Mesodermal cell (in vitro differentiated cells): ENCODE measurements at regions not wholly inside any gene's neighbourhood (a gene's known extent, or its start where the extent isn't known, plus 50 kb on each side); places are given as distances from the start of the nearest gene placed in this dataset.

ENCODE experiments used
- H3K27ac ChIP-seq: 2 replicates; pipeline ENCODE4 v1.7.0; 2013; ENCODE audit warnings: mild to moderate bottlenecking, low read depth, low read length, moderate library complexity; ENCODE audit not compliant: severe bottlenecking
- H3K36me3 ChIP-seq: 2 replicates; pipeline ENCODE4 v1.7.1; 2013; ENCODE audit warnings: mild to moderate bottlenecking, low read length, moderate library complexity; ENCODE audit not compliant: control insufficient read depth, insufficient read depth
- H3K4me1 ChIP-seq: one replicate; pipeline ENCODE4 v1.7.1; 2013; ENCODE audit warnings: mild to moderate bottlenecking, low read length; ENCODE audit not compliant: insufficient read depth, control insufficient read depth, poor library complexity, severe bottlenecking
- H3K4me3 ChIP-seq: 2 replicates; pipeline ENCODE4 v1.7.0; 2013; ENCODE audit warnings: low read length, control low read depth, mild to moderate bottlenecking; ENCODE audit not compliant: insufficient read depth, poor library complexity, severe bottlenecking; ENCODE audit errors: extremely low read depth
- H3K9me3 ChIP-seq: 2 replicates; pipeline ENCODE4 v1.7.1; 2013; ENCODE audit warnings: mild to moderate bottlenecking, low read length, moderate library complexity; ENCODE audit not compliant: control insufficient read depth
- WGBS, 2 experiments: methylation state at CpG; one replicate each; pipeline ENCODE4 v1.1.5; 2013; ENCODE audit warnings: missing lambda C conversion rate in 2 of 2; ENCODE audit not compliant: insufficient coverage in 2 of 2; 5-methylcytosine and 5-hydroxymethylcytosine counted together

DNA sequence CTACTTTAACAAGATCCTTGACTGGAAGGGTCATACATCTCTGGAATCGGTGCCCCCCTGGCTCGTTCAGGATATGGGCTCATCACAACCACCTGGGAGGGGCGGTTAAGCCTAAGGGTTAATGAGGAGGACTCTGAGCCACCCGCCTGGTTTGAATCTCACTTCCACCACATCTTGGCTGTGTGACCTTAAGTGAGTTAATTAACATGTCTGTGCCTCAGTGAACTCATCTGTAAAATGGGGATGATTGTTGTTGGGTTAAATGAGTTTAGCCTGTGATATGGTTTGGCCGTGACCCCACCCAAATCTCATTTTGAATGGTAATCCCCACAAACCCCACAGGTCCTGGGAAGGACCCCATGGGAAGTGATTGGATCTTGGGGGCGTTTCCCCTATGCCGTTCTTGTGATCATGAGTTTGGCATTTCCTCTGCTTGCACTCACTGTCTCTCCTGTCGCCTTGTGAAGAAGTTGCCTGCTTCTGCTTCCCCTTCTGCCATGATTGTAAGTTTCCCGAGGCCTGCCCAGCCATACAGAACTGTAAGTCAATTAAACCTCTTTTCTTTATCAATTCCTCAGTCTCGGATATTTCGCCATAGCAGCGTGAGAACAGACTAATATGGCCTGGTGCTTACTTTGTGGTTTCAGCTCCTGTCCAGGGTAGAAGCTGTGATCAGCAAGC, 214.0 kb upstream of the CIBAR2 start:
- no peaks in the 10 kb centered on the region for H3K36me3 ChIP-seq
- no peak overlapping the region for H3K4me3 ChIP-seq
- 86 to 96% methylated on average over 8 to 11 of the region's 12 CpGs for WGBS, 2 experiments
- no peak overlapping the region for H3K27ac ChIP-seq
- no peaks in the 10 kb centered on the region for H3K9me3 ChIP-seq
- H3K4me1 ChIP-seq: peaks cover 48% of the 10 kb centered on the region

DNA sequence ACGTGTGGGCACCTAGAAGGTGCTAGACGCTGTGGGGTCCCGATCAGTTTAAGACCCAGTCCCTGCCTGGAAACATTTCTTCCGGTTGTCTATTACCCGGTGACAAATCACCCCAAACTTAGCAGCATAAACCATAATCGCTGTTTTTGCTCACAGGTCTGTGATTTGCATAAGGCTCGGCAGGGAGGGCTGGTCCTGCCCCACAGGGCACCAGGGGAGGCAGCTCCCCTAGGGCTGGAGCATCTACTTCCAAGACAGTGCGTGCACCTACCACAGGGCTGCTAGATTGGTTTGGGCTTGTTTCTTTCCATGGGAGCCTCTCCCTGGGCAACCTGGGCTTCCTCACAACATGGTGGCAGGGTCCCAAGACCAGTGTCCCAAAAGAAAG, 214.5 kb upstream of the CIBAR2 start:
- Histone ChIP-seq H3K4me1 (peaks cover 48% of the 10 kb centered on the region), H3K4me3 (no peak overlapping the region), H3K9me3 (no peaks in the 10 kb centered on the region), H3K27ac (no peak overlapping the region), H3K36me3 (no peaks in the 10 kb centered on the region)
- WGBS, 2 experiments: 75 to 90% methylated on average over 6 to 7 of the region's 8 CpGs

DNA sequence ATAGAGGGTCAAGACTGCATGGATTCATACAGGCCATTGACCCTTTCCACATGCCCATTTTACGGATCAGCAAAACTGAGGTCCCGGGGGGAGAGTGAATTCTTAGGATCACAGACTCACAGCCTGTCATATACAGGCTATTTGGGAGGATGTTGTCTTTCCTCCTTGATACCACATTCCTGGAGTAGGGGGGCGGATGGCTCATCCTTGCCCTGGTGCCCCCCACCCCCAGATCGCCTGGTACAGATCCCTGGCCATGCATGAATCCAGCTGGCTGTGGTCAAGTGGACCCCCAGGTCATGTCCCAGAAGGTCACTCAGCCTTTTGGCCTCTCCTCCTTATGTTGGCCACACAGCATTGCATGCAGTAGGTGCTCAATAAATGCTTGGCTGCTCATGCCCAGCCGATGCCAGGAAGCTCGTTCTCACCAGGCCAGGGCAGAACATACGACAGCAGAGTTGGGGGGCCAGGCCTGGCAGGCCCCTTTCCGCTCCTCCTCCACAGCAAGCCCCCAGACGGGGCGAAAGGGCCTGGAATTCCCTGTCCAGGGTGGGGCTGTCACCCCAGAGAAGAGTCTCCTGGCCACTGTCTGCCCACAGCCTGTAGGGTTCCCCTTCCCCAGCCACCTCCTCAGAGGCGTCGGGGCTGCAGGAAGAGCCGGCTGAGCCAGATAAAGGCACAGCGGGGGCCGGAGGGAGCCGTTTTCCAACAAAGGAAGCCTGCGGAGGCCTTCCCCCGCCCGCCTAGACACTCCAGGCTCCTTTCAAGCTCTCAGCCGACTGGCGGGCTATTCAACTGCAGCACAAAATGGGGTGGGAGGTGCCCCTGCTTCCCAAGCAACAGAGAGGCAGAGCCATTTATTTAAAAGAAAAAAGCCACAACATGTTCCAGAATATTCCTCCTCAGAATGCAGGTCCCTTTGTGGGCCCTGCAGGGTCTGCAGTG, 215.7 kb upstream of the CIBAR2 start:
- WGBS, 2 experiments: 17 to 20% methylated on average over 14 to 17 of the region's 21 CpGs
- Histone ChIP-seq H3K27ac (peak overlapping the region; percentile 87), H3K36me3 (no peaks in the 10 kb centered on the region), H3K4me3 (peak overlapping the region; percentile 21), H3K9me3 (no peaks in the 10 kb centered on the region), H3K4me1 (peaks cover 46% of the 10 kb centered on the region)

DNA sequence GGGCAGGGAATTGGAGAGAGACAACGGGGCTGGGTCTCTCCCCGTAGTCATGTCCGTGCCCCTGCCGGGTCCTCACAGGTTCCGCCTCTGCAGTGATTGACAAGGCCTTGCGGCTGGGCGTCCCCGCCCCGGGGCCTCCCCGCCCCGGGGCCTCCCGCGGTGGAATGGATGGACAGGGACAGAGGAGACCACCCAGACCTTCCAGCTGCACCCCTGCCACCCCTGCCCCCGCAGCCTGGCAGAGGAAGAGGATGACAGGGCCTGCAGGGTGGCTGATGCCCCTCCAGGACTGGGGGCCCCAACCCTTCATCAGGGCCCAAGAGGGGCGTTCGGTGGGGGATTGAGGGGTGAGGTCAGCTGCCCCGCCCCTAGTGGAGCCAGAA, 216.4 kb upstream of the CIBAR2 start:
- Histone ChIP-seq H3K36me3 (no peaks in the 10 kb centered on the region), H3K4me3 (peak overlapping the region; percentile 21), H3K9me3 (no peaks in the 10 kb centered on the region), H3K4me1 (peaks cover 49% of the 10 kb centered on the region), H3K27ac (peak overlapping the region; percentile 87)
- 0% methylated on average over 3 to 4 of the region's 17 CpGs for WGBS, 2 experiments

DNA sequence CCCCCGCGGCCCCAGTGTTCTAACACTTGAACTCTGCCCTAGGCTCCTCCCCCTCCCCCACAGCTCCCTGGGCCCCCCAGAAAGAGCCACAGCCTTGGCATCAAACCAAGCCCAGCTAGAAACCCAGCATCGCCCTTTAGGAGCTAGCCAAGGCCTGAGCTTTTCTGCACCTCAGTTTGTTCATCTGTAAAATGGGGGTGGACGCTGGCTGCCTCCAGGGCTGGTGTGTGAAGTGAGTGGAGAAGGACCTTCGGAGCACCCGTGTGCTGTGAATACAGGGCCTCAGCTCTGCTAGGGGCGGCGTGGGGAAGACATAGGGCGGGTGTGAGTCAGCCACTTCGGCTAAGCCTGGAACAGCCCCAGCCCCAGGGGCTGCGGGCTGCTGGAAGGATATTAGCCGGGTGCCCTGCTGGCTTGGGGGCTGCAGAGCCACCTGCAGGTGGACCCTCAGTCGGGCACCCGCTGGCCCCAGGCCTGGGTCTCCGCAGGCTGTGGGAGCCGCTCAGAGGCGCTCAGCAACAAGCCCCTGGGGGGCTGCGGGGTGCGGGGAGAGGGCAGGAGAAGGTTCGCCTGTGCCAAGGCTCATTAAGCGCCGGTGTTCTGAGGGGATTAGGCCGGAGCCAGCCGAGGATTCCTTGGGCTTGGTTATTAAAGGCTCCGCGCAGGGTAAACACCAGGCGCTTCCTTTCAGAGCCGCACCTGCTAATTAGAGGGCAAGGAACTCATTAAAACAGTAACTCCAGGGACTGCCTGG, 217.0 kb upstream of the CIBAR2 start:
- Histone ChIP-seq H3K9me3 (no peaks in the 10 kb centered on the region), H3K4me3 (no peak overlapping the region), H3K27ac (peak overlapping the region; percentile 23), H3K4me1 (peaks cover 49% of the 10 kb centered on the region), H3K36me3 (no peaks in the 10 kb centered on the region)
- 1 to 2% methylated on average over 19 to 22 of the region's 28 CpGs for WGBS, 2 experiments

DNA sequence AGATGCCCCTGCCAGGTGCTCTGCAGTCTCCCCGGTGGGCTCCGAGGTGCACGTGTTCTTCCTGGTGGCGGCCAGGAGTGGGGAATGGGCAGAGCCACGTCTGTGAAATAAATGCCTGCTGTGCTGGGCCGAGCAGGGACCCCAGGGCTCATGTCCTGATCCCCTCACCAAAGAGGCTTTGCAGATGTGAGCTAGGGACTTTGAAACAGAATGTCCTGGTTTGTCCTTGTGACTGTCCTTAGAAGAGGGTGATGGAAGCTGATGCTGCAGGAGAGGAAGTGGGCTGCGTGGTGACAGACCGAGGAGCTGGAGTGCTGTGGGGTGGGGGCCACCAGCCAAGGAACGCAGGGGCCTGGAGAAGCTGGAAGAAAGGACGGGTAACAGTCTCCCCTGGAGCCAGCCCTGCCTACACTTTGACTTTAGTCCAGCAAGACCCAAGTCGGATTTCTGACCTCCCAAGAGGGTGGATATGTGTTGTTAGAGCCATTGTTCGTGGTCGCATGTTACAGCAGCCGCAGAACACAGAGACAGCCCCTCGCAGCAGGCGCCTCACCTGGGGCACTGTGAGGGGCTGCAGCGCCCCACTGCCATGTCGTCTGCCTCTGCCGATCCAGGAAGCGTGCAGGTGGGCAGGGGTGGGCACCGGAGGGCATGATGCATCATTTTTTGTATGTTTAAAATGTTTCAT, 217.9 kb upstream of the CIBAR2 start:
- Histone ChIP-seq H3K36me3 (no peaks in the 10 kb centered on the region), H3K4me1 (peaks cover 54% of the 10 kb centered on the region), H3K9me3 (no peaks in the 10 kb centered on the region), H3K4me3 (no peak overlapping the region), H3K27ac (peak overlapping the region; percentile 45)
- 9 to 12% methylated on average over 17 to 19 of the region's 21 CpGs for WGBS, 2 experiments

DNA sequence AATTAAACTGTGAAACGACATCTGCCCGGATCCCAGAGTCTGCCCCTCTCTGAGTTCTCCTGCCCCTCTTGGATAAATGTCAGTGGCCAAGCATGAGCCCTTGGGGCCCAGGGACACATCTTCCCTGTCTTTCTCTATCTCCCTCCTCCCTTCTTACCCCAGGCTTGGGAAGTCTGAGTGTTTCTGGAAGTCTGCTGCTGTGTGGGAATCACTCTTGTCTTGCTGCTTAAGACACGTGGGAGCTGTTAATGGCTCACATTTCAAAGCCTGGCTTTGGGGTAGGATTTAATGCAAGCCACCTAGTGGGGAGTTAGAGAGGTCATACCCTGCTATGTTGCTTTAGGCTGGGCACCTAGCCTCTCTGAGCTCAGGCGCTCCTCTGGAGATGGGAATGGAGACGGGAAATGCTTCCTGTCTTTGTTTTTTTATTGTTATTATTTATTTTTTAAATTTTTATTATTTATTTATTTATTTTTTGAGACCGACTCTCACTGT, 218.5 kb upstream of the CIBAR2 start:
- no peak overlapping the region for H3K4me3 ChIP-seq
- WGBS, 2 experiments: 0 to 10% methylated on average over 1 to 3 of the region's 6 CpGs
- peak overlapping the region; percentile 45 for H3K27ac ChIP-seq
- no peaks in the 10 kb centered on the region for H3K36me3 ChIP-seq
- peaks cover 60% of the 10 kb centered on the region for H3K4me1 ChIP-seq
- H3K9me3 ChIP-seq: no peaks in the 10 kb centered on the region

DNA sequence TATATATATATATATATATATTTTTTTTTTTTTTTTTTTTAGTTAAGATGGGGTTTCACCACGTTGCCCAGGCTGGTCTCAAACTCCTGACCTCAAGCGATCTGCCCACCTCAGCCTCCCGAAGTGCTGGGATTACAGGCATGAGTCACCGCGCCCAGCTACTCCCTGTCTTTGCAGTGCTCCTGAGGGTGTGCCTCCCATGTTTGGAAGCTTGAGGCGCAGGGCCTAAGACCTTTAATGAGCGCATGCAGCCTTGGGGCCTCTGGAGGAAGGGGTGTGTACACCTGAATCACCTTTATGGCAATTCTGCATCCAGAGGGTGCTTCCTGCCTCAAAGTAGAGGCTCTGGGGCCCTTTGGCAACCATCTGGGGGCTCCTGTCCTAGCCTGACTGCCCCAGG, 219.4 kb upstream of the CIBAR2 start:
- whole genome bisulfite sequencing, 2 experiments: 57 to 61% methylated on average over 6 to 7 of the region's 7 CpGs
- H3K36me3 ChIP-seq: no peaks in the 10 kb centered on the region
- peaks cover 57% of the 10 kb centered on the region for H3K4me1 ChIP-seq
- no peaks in the 10 kb centered on the region for H3K9me3 ChIP-seq
- H3K27ac ChIP-seq: no peak overlapping the region
- H3K4me3 ChIP-seq: no peak overlapping the region

DNA sequence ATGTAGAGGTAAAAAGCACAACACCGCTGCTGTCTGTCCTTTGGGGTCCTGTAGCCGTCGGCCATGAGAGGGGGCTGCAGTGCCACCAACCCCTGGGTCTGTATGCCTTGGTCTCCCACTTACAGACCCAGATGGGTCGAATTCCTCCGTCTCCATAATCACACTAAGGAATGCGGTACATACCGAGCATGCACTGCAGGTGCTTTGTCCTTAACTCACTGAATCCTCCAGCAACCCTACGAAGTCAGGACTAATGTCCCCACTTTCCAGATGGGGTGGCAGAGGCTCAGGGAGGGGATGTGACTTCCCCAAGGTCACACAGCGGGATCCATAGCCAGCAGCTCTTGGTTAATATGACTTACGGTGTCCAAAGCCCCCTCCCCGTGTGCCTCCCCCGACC, 219.9 kb upstream of the CIBAR2 start:
- no peak overlapping the region for H3K4me3 ChIP-seq
- 65 to 71% methylated on average over 10 of the region's 12 CpGs for WGBS, 2 experiments
- no peaks in the 10 kb centered on the region for H3K9me3 ChIP-seq
- peaks cover 53% of the 10 kb centered on the region for H3K4me1 ChIP-seq
- no peaks in the 10 kb centered on the region for H3K36me3 ChIP-seq
- H3K27ac ChIP-seq: no peak overlapping the region

DNA sequence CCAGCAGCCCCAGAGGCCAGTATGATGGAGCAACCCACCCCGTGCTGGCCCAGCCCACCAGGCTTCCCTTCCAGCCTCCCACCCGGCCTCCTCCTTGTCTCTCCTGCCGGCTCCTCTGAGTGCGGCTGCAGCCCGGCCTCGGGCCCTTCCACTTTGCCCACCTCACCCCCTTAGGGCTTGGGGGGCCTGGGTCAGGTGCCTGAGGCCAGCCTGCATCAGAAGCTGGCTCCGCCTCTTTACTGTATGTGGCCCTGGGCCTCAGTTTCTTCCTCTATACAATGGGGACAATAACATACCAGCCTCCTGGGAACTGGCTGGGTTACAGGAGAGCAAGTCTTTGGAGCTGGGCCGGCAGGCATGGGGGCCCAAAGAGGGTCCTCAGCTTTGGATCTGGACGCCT, 221.1 kb upstream of the CIBAR2 start:
- peaks cover 45% of the 10 kb centered on the region for H3K4me1 ChIP-seq
- H3K4me3 ChIP-seq: no peak overlapping the region
- no peaks in the 10 kb centered on the region for H3K36me3 ChIP-seq
- no peak overlapping the region for H3K27ac ChIP-seq
- no peaks in the 10 kb centered on the region for H3K9me3 ChIP-seq
- WGBS, 2 experiments: 88 to 94% methylated on average over 9 of the region's 9 CpGs
